HG03571 (cell line): ENCODE measurements at regions not wholly inside any gene's neighbourhood (a gene's known extent, or its start where the extent isn't known, plus 50 kb on each side); places are given as distances from the start of the nearest gene placed in this dataset.

Experiments
- ATAC-seq: cut with Tn5 transposase; IDR thresholded peaks from one replicate; pipeline ENCODE4 v1.9.1; 2021; ENCODE audit not compliant: unreplicated experiment

GRCh38 chr1:29753771-29754572 lies 517.6 kb downstream of the PTPRU start:
- no peak for ATAC-seq

- ATAC-seq, result no peak
These were observed 516.9 kb downstream of the PTPRU start for GRCh38 chr1:29753244-29753643.

DNA sequence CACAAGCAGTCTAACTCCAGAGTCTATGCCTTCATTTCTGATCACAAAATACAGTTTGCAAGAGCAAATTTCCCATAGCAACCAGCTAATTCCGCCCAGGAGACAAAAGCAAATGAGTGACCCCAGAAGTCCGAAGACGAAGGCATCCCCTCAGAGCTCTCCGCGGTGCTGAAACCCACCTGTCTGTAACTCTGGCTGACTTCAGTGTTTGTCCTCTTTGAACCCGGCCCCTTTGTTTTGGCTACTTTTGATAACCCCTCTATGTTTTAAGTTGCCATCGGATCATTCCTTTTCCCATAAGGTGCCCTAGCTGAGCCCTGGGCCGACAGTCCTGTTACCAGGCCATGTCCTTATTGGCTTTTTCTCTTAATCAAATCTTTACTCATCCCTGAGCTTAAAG lies 515.8 kb downstream of the PTPRU start:
- no peak for ATAC-seq

- ATAC-seq, result no peak
These were observed 513.0 kb downstream of the PTPRU start for GRCh38 chr1:29749024-29749945.

DNA sequence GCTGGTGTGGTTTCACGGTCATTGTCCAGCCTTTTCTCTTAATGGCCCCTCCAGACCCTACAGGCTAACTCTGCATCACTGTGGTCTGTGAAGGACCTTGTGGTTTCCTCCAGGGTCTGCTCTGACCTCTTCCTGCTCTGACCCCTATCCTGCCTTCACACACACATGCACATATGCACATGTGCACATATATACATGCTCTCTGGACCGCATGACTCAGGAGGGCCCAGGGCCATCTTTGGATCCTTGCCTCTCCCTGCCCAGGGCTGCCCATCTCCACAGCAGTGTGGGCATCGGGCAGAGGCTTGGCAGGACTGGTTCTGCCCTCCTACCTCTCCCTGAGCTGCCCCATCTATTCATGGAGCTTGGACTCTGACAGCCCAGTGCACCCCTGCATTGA lies 510.9 kb downstream of the PTPRU start:
- no peak for ATAC-seq

GRCh38 chr1:29746076-29746665 lies 509.8 kb downstream of the PTPRU start:
- no peak for ATAC-seq

GRCh38 chr1:29744684-29745490 lies 508.6 kb downstream of the PTPRU start:
- no peak for ATAC-seq

DNA sequence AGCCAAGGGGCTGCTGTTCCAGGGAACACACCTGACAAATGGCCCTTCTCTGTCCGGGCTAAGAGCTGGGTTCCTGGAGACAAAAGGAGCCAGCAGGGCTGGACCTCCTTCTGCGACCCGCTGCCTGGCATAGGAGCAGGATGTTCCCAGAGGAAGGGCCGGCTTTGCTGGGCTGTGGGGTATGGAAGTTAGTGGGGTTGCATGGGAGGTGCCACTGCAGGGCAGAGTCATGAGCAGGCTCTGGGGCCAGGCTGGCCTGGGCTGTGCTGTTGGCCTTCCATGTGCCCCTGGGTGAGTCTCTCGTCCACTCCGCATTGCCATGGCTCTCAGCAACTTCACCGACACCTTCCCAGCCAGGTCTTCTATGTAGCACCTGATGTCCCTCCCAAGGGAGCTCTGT lies 507.6 kb downstream of the PTPRU start:
- no peak for ATAC-seq

GRCh38 chr1:29743264-29743663 lies 506.9 kb downstream of the PTPRU start:
- no peak for ATAC-seq

- no peak for ATAC-seq
These were observed 502.9 kb downstream of the PTPRU start for GRCh38 chr1:29739176-29739575.

DNA sequence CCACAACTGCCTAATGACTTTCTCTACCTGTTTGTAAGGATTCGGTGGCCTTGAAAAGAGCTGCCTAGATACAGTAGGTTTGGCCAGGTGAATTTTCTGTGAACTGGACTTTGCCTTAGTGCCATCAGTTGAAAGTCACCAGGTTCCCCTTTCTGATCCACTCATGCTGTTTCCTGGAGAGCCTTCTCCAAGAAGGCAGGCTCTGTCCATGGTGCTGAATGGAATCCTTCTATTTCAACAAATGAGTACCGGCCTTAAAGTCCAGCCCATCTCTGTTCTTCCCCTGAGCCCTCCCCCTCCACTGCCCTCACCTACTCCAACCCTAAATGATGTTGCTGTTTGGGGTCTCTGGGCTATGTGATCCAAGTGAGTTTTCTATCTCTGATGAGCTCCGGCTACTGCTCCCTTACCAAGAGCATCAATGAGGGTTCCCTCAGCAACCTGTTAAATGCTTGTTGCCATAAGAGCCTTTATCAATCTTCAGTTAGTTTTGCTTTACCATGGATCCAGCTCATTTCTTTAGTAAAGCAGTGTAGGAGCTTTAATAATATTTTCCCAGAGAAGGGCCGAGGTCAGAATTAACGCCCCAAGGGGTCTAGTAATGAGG lies 500.4 kb downstream of the PTPRU start:
- ATAC-seq, result no peak

DNA sequence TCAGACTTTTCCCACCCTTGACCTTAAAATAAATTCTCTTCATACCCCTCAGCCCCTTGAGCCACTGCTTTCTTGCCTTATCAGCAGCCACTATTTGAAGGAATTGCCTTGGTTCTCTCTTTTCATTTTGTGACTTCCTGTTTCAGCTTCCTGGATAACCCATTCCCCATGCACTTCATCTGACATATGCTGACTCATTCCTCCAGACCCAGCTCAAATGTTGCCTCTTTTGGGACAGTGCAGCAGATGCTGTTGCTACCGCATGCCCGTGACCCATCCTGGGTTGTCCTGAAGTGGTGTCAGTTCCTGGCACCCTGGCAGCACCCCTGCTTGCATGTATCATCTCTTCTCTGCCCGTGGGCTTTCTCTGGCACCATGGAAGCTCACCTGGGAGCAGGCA lies 496.1 kb downstream of the PTPRU start:
- no peak for ATAC-seq

DNA sequence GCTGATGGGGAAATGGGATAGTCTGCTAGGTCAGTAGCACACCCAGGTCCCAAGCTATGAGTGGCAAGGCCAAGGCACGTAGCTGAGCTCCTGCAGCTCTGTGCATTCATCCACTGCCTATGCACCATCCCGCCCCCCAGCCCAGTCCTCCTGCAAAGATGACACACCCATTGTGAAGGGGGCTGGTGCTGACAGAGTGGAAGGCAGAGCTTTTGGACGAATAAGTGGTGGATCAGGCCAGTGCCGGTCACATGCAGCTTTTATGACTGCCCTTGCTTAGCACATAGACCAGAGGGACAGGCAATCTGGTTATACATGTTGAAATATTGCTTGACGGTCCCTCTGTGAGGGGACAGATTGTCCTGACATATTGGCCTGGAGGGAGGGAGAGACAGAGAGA lies 494.3 kb downstream of the PTPRU start:
- no peak for ATAC-seq

GRCh38 chr1:29729281-29729680 lies 493.0 kb downstream of the PTPRU start:
- no peak for ATAC-seq

DNA sequence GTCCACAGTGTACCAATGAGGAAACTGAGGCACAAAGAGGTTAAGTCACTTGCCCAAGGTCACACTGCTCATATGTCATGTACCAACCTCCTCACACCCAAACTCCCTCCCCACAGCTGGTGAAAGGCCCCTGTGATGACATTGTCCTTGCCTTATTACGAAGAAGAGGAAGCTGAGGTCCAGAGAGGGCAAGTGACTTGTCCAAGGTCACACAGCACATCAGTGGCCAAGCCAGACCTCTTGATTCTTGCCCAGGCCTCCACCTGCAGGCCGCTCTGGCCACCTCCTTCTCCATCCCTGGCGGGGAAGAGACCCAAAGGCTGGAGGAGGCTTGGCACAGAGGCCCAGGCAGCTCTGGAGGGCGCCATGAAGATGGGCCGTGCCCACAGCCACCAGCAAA lies 492.4 kb downstream of the PTPRU start:
- no peak for ATAC-seq

GRCh38 chr1:29725262-29725661 lies 488.9 kb downstream of the PTPRU start:
- no peak for ATAC-seq

- ATAC-seq, result no peak
These were observed 486.3 kb downstream of the PTPRU start for GRCh38 chr1:29722598-29722997.

- no peak for ATAC-seq
These were observed 482.9 kb downstream of the PTPRU start for GRCh38 chr1:29719253-29719652.

DNA sequence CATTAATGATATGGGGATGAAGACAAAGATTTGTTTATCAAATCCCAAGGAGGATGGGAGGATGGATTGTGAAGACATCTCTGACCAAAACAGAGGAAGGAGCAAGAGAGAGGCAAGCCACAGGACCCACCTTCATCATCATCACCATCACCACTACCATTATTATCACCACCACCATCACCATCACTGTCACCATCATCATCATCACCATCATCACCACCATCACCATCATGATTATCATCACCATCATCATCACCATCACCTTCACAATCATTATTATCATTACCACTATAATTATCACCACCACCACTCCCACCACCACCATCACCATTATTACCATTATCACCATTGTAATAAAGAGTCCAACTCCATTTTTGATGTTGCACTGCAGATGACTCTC lies 482.5 kb downstream of the PTPRU start:
- ATAC-seq, result no peak

DNA sequence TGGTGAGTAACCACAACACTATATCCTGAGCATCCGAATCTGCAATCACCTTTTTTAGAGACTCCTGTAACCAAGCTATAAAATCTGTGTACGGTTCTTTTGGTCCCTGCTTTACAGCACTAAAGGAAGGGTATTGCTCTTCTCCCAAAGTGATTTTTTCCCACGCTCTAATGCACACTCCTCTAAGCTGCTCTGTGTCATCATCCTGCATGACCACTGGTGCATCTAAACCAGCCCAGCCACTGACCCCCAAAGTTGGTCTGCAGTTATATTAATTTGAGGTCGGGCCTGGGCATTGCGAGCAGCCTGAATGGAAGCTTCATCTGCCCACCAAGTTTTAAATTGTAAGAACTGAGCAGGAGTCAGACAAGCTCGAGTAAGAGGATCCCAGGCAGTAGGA lies 480.0 kb downstream of the PTPRU start:
- no peak for ATAC-seq

DNA sequence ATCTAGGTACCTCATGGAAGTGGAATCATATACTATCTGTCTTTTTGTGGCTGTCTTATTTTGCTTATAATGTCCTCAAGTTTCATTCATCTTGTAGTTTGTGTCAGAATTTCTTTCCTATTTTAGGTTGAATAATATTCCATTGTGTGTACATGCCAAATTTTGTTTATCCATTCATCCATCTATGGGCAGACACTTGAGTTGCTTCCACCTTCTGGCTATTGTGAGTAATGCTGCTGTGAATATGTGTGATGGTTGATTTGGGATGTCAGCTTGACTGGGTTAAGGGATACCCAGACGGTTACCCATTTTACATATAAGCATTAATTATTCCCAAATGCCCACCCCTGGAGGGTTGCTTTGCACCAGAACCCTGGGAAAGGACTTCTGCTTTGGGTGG lies 477.5 kb downstream of the PTPRU start:
- ATAC-seq, result no peak
